IMR-90 (cell line): ENCODE measurements at regions not wholly inside any gene's neighbourhood (a gene's known extent, or its start where the extent isn't known, plus 50 kb on each side); places are given as distances from the start of the nearest gene placed in this dataset.

ENCODE experiments used
- ATAC-seq: fragments of 200-7000 bp; cut with Tn5 transposase; 2 replicates; pipeline ENCODE4 v1.9.1; 2020; ENCODE audit warnings: low read depth, mild to moderate bottlenecking, moderate library complexity
- BruUV-seq: library from RNA; stranded (reverse); fragments of 400-500 nt; replicated peaks from 2 replicates; lab custom pipeline; 2021; lab: Mats Ljungman, UMichigan
- CTCF ChIA-PET: fragments of 300-600 bp; formaldehyde crosslinking; extraction: SDS; loops from one replicate; lab custom pipeline; 2021; ENCODE audit warnings: antibody characterized with exemption; lab: Yijun Ruan, JAX
- POLR2A ChIA-PET: fragments of 300-600 bp; sonication (Branson Sonifier 250); formaldehyde crosslinking; loops from one replicate; lab custom pipeline; 2022; ENCODE audit warnings: antibody characterized with exemption; ENCODE audit not compliant: unreplicated experiment; lab: Charles Lee
- DNase-seq: peaks from one replicate; pipeline ENCODE4 v3.0.0; 2013
- H2AFZ ChIP-seq: replicated peaks from 2 replicates; pipeline ENCODE3; 2013; ENCODE audit warnings: low read length, mild to moderate bottlenecking; ENCODE audit not compliant: poor library complexity
- H2AK5ac ChIP-seq: 2 replicates; pipeline ENCODE4 v1.6.1; 2013; ENCODE audit warnings: low read depth, low read length, inconsistent platforms
- H2AK9ac ChIP-seq: replicated peaks from 2 replicates; pipeline ENCODE3; 2013; ENCODE audit warnings: mild to moderate bottlenecking, low read depth, low read length, moderate library complexity; ENCODE audit not compliant: poor library complexity
- H2BK120ac ChIP-seq: 2 replicates; pipeline ENCODE4 v1.6.1; 2013; ENCODE audit warnings: low read depth, low read length, inconsistent platforms
- H2BK15ac ChIP-seq: 3 replicates; pipeline ENCODE4 v1.6.1; 2013; ENCODE audit warnings: low read depth, low read length, inconsistent platforms
- H2BK20ac ChIP-seq: 2 replicates; pipeline ENCODE4 v1.6.1; 2013; ENCODE audit warnings: low read depth, mild to moderate bottlenecking, inconsistent platforms, low read length, moderate library complexity
- H2BK5ac ChIP-seq: 2 replicates; pipeline ENCODE4 v1.6.1; 2013; ENCODE audit warnings: mild to moderate bottlenecking, low read depth, low read length, inconsistent platforms; ENCODE audit not compliant: poor library complexity, severe bottlenecking
- H3K14ac ChIP-seq: replicated peaks from 2 replicates; pipeline ENCODE4 v1.6.1; 2013; ENCODE audit warnings: low read depth, low read length, inconsistent platforms
- H3K18ac ChIP-seq: 2 replicates; pipeline ENCODE4 v1.6.1; 2013; ENCODE audit warnings: low read depth, low read length, control low read depth
- H3K23ac ChIP-seq: 2 replicates; pipeline ENCODE4 v1.6.1; 2013; ENCODE audit warnings: low read depth, low read length, inconsistent platforms
- H3K27ac ChIP-seq: 2 replicates; pipeline ENCODE4 v1.5.1; 2013; ENCODE audit warnings: mild to moderate bottlenecking, control low read depth, low read length; ENCODE audit not compliant: insufficient read depth
- H3K27me3 ChIP-seq: 2 replicates; pipeline ENCODE4 v1.6.1; 2013; ENCODE audit warnings: low read length; ENCODE audit not compliant: control insufficient read depth, insufficient read depth
- H3K36me3 ChIP-seq: 2 replicates; pipeline ENCODE4 v1.6.1; 2013; ENCODE audit warnings: low read length, mixed read lengths; ENCODE audit not compliant: control insufficient read depth, insufficient read depth
- H3K4ac ChIP-seq: 2 replicates; pipeline ENCODE4 v1.6.1; 2013; ENCODE audit warnings: low read depth, low read length, inconsistent platforms
- H3K4me1 ChIP-seq: 2 replicates; pipeline ENCODE4 v1.6.1; 2013; ENCODE audit warnings: low read length, mixed read lengths; ENCODE audit not compliant: control insufficient read depth, insufficient read depth
- H3K4me2 ChIP-seq: 2 replicates; pipeline ENCODE4 v1.6.1; 2013; ENCODE audit warnings: low read depth, mild to moderate bottlenecking, control low read depth, low read length, moderate library complexity
- H3K4me3 ChIP-seq: 2 replicates; pipeline ENCODE4 v1.5.1; 2013; ENCODE audit warnings: low read depth, mild to moderate bottlenecking, control low read depth, low read length, moderate library complexity; ENCODE audit not compliant: insufficient read depth
- H3K56ac ChIP-seq: 2 replicates; pipeline ENCODE4 v1.6.1; 2013; ENCODE audit warnings: low read length, inconsistent platforms; ENCODE audit not compliant: insufficient read depth; ENCODE audit errors: extremely low read depth
- H3K79me1 ChIP-seq, 2 experiments: 2 replicates each; pipeline ENCODE4 v1.6.1; 2013; ENCODE audit warnings: low read length in 2 of 2, inconsistent platforms in 1 of 2, low read depth in 1 of 2
- H3K9ac ChIP-seq: 2 replicates; pipeline ENCODE4 v1.6.1; 2013; ENCODE audit warnings: low read depth, low read length, control low read depth
- H3K9me1 ChIP-seq: 2 replicates; pipeline ENCODE4 v1.6.1; 2013; ENCODE audit warnings: low read length, inconsistent platforms; ENCODE audit not compliant: insufficient read depth
- H3K9me3 ChIP-seq: 2 replicates; pipeline ENCODE4 v1.6.1; 2013; ENCODE audit warnings: low read length; ENCODE audit not compliant: control insufficient read depth, insufficient read depth
- H4K20me1 ChIP-seq: 2 replicates; pipeline ENCODE4 v1.6.1; 2013; ENCODE audit warnings: low read length, inconsistent platforms; ENCODE audit not compliant: insufficient read depth
- H4K5ac ChIP-seq: 2 replicates; pipeline ENCODE4 v1.6.1; 2013; ENCODE audit warnings: mild to moderate bottlenecking, low read depth, low read length, control low read depth
- H4K8ac ChIP-seq, 2 experiments: 2 replicates each; pipeline ENCODE4 v1.6.1; 2013; ENCODE audit warnings: low read depth in 2 of 2, low read length in 2 of 2, control low read depth in 1 of 2, inconsistent platforms in 1 of 2
- H4K91ac ChIP-seq: 2 replicates; pipeline ENCODE4 v1.6.1; 2013; ENCODE audit warnings: low read depth, low read length, inconsistent platforms; ENCODE audit not compliant: insufficient read depth
- BHLHE40 ChIP-seq: fragments of 150-350 bp; IDR thresholded peaks from 2 replicates; pipeline ENCODE4 v1.6.1; 2016; ENCODE audit warnings: mild to moderate bottlenecking, low read depth, low read length
- CEBPB ChIP-seq: IDR thresholded peaks from 2 replicates; pipeline ENCODE4 v1.6.1; 2012; ENCODE audit warnings: low read depth, low read length, improper control_type of control experiment
- CHD1 ChIP-seq: IDR thresholded peaks from 2 replicates; pipeline ENCODE4 v1.6.1; 2012; ENCODE audit warnings: low read depth, low read length, improper control_type of control experiment
- FOS ChIP-seq: fragments of 150-350 bp; IDR thresholded peaks from 2 replicates; pipeline ENCODE4 v1.6.1; 2016; ENCODE audit warnings: low read depth, low read length
- MAFK ChIP-seq: IDR thresholded peaks from 2 replicates; pipeline ENCODE4 v1.6.1; 2012; ENCODE audit warnings: low read depth, low read length, improper control_type of control experiment
- MAZ ChIP-seq: IDR thresholded peaks from 2 replicates; pipeline ENCODE4 v1.6.1; 2012; ENCODE audit warnings: low read depth, mild to moderate bottlenecking, low read length, improper control_type of control experiment, moderate library complexity, borderline replicate concordance
- NFE2L2 ChIP-seq: fragments of 150-350 bp; IDR thresholded peaks from 2 replicates; pipeline ENCODE4 v1.6.1; 2016; ENCODE audit warnings: low read depth, mild to moderate bottlenecking, low read length
- POLR2A ChIP-seq: IDR thresholded peaks from 2 replicates; pipeline ENCODE4 v1.6.1; 2012; ENCODE audit warnings: mild to moderate bottlenecking, low read depth, low read length
- RCOR1 ChIP-seq: IDR thresholded peaks from 2 replicates; pipeline ENCODE4 v1.6.1; 2012; ENCODE audit warnings: mild to moderate bottlenecking, low read length, improper control_type of control experiment; ENCODE audit not compliant: insufficient replicate concordance
- WGBS, 2 experiments: methylation state at CpG; one replicate each; pipeline versions ENCODE4 v1.1.5 to v1.1.7; 2013; ENCODE audit warnings: missing lambda C conversion rate in 2 of 2; ENCODE audit not compliant: insufficient read length in 1 of 2; ENCODE audit errors: extremely low coverage in 2 of 2; 5-methylcytosine and 5-hydroxymethylcytosine counted together
- dilution Hi-C: fragments of 300-500 bp; cut with HindIII; formaldehyde crosslinking; loops from one replicate; pipeline ENCODE4 v1.14.3; 2018; ENCODE audit warnings: low sequenced_read_pairs; ENCODE audit not compliant: unreplicated experiment
- in situ Hi-C: fragments of 300-500 bp; cut with MboI; formaldehyde crosslinking; loops from 3 replicates; pipeline ENCODE4 v1.14.3; 2019; ENCODE audit warnings: low sequenced_read_pairs, inconsistent platforms, mixed read lengths
- intact Hi-C: fragments of 100-400 bp; cut with micrococcal nuclease; formaldehyde crosslinking; loops from 2 replicates; pipeline ENCODE4 v1.10.0; 2022
- TF ChIP-seq, protein P1 (sequence below): conservative IDR thresholded peaks from 2 replicates; pipeline ENCODE4 v1.5.1; 2012; ENCODE audit warnings: mild to moderate bottlenecking, low read depth, low read length, improper control_type of control experiment
- TF ChIP-seq, protein P2 (sequence below): fragments of 150-350 bp; IDR thresholded peaks from 2 replicates; pipeline ENCODE4 v1.6.1; 2016; ENCODE audit warnings: low read depth, mild to moderate bottlenecking, low read length, moderate library complexity, borderline replicate concordance

DNA sequence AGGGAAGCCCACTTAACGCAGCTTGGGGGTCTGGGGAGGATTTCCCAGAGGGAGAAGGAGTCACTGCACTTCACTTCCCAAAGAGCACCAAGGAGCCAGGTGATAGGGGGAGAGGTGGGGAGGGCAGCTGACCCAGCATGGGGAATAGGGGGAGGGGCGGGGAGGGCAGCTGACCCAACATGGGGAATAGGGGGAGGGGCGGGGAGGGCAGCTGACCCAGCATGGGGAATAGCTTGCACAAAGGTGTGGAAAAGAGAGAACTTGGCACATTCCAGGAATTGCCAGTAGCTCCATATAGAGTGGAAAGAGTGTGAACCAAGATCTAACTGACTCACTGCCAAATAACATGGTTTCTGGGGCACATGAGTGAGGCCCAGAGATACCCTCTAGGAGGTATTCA lies 110.3 kb downstream of the CCT6B start:
- H3K18ac ChIP-seq = no peak overlapping the region
- CTCF ChIA-PET = no interaction called here
- H3K9me1 ChIP-seq = no peaks in the 10 kb centered on the region
- dilution Hi-C loops (no loop called here), in situ Hi-C loops (no loop called here), intact Hi-C loops (no loop called here)
- no peak overlapping the region for H4K5ac ChIP-seq
- POLR2A ChIA-PET = no interaction called here
- H2AFZ ChIP-seq = no peak overlapping the region
- H2AK9ac ChIP-seq = no peak overlapping the region
- no peaks in the 10 kb centered on the region for H3K9me3 ChIP-seq
- no peaks in the 10 kb centered on the region for H3K4me1 ChIP-seq
- no peak for TF ChIP-seq RCOR1
- no peak for TF ChIP-seq CHD1
- TF ChIP-seq, protein P1, sequence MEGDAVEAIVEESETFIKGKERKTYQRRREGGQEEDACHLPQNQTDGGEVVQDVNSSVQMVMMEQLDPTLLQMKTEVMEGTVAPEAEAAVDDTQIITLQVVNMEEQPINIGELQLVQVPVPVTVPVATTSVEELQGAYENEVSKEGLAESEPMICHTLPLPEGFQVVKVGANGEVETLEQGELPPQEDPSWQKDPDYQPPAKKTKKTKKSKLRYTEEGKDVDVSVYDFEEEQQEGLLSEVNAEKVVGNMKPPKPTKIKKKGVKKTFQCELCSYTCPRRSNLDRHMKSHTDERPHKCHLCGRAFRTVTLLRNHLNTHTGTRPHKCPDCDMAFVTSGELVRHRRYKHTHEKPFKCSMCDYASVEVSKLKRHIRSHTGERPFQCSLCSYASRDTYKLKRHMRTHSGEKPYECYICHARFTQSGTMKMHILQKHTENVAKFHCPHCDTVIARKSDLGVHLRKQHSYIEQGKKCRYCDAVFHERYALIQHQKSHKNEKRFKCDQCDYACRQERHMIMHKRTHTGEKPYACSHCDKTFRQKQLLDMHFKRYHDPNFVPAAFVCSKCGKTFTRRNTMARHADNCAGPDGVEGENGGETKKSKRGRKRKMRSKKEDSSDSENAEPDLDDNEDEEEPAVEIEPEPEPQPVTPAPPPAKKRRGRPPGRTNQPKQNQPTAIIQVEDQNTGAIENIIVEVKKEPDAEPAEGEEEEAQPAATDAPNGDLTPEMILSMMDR = no peak
- no peak for TF ChIP-seq MAZ
- no peak for TF ChIP-seq NFE2L2
- TF ChIP-seq CEBPB = no peak
- TF ChIP-seq, protein P2, sequence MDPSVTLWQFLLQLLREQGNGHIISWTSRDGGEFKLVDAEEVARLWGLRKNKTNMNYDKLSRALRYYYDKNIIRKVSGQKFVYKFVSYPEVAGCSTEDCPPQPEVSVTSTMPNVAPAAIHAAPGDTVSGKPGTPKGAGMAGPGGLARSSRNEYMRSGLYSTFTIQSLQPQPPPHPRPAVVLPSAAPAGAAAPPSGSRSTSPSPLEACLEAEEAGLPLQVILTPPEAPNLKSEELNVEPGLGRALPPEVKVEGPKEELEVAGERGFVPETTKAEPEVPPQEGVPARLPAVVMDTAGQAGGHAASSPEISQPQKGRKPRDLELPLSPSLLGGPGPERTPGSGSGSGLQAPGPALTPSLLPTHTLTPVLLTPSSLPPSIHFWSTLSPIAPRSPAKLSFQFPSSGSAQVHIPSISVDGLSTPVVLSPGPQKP = no peak
- no peak for TF ChIP-seq POLR2A
- no peak for TF ChIP-seq FOS
- TF ChIP-seq MAFK = no peak
- TF ChIP-seq BHLHE40 = no peak
- BruUV-seq = no TSS peak
- H4K91ac ChIP-seq = no peak overlapping the region
- H3K79me1 ChIP-seq = no peaks in the 10 kb centered on the region
- H3K4me3 ChIP-seq = no peak overlapping the region
- no peak overlapping the region for H3K4ac ChIP-seq
- H3K36me3 ChIP-seq = no peaks in the 10 kb centered on the region
- no peaks in the 10 kb centered on the region for H4K20me1 ChIP-seq
- no peak overlapping the region for H3K4me2 ChIP-seq
- ATAC-seq (no peak), DNase-seq (no peak)
- no peak overlapping the region for H2BK20ac ChIP-seq
- no peak overlapping the region for H2BK5ac ChIP-seq
- WGBS, 2 experiments = no CpG with 5 or more reads among the region's 3 CpGs
- H2AK5ac ChIP-seq = no peak overlapping the region
- H3K14ac ChIP-seq = no peak overlapping the region
- no peak overlapping the region for H4K8ac ChIP-seq
- no peak overlapping the region for H3K56ac ChIP-seq
- H3K23ac ChIP-seq = no peak overlapping the region
- H3K27ac ChIP-seq = no peak overlapping the region
- H3K27me3 ChIP-seq = no peaks in the 10 kb centered on the region; the same call in 1 of the 2 replicates
- no peak overlapping the region for H2BK120ac ChIP-seq
- H2BK15ac ChIP-seq = no peak overlapping the region
- no peak overlapping the region for H3K9ac ChIP-seq
